HepG2 (cell line): ENCODE measurements at regions not wholly inside any gene's neighbourhood (a gene's known extent, or its start where the extent isn't known, plus 50 kb on each side); places are given as distances from the start of the nearest gene placed in this dataset.

Experiments
- ATAC-seq: fragments of 200-7000 bp; cut with Tn5 transposase; 3 replicates; pipeline ENCODE4 v1.9.1; 2020; ENCODE audit warnings: mild to moderate bottlenecking, moderate library complexity
- BruUV-seq: library from RNA; stranded (reverse); fragments of 400-500 nt; replicated peaks from 2 replicates; lab custom pipeline; 2021; lab: Mats Ljungman, UMichigan
- CTCF ChIA-PET: fragments of 300-600 bp; formaldehyde crosslinking; extraction: SDS; loops from one replicate; lab custom pipeline; 2021; ENCODE audit warnings: low total read pairs, inconsistent platforms, low intra/inter-chr PET ratio; lab: Yijun Ruan, JAX
- POLR2A ChIA-PET: fragments of 350-600 bp; sonication (Branson Sonifier 250); formaldehyde crosslinking; loops from one replicate; lab custom pipeline; 2020; ENCODE audit warnings: antibody characterized with exemption, inconsistent platforms; lab: Yijun Ruan, JAX
- DNase-seq: peaks from one replicate; pipeline ENCODE4 v3.0.0-alpha.2; 2015; ENCODE audit warnings: low spot score
- FAIRE-seq: peaks from 3 replicates; lab custom pipeline; 2011; peaks lifted over from hg19 to GRCh38; lab: Jason Lieb, UNC
- H2AFZ ChIP-seq: one replicate; pipeline ENCODE4 v1.6.1; 2011; ENCODE audit warnings: low read length, inconsistent platforms
- H3K27ac ChIP-seq: fragments of 300-600 bp; 3 replicates; pipeline ENCODE4 v1.8.0; 2011; ENCODE audit warnings: mixed run types, mild to moderate bottlenecking, mixed read lengths, low read length, inconsistent platforms; ENCODE audit not compliant: insufficient read depth; ENCODE audit errors: extremely low read length
- H3K27me3 ChIP-seq, 2 experiments: fragments of 200-600 bp in 1 of 2; 2 replicates in 1 of 2; 3 replicates in 1 of 2; pipeline versions ENCODE4 v1.6.0 to v1.8.0; 2011; ENCODE audit warnings: low read length in 2 of 2, mild to moderate bottlenecking in 2 of 2, moderate library complexity in 2 of 2, inconsistent platforms in 1 of 2; ENCODE audit not compliant: insufficient read depth in 2 of 2, control insufficient read depth in 1 of 2
- H3K36me3 ChIP-seq, 2 experiments: fragments of 200-600 bp in 1 of 2; replicated peaks in 1 of 2; 2 replicates in 1 of 2; 3 replicates in 1 of 2; pipeline versions ENCODE4 v1.5.1 to v1.8.0; 2011; ENCODE audit warnings: low read length in 2 of 2, inconsistent platforms in 1 of 2; ENCODE audit not compliant: insufficient read depth in 2 of 2, control insufficient read depth in 1 of 2
- H3K4me1 ChIP-seq: 2 replicates; pipeline ENCODE4 v1.5.1; 2012; ENCODE audit warnings: low read length, inconsistent platforms; ENCODE audit not compliant: insufficient read depth
- H3K4me2 ChIP-seq: 2 replicates; pipeline ENCODE4 v1.6.0; 2011; ENCODE audit warnings: low read depth, low read length, inconsistent platforms
- H3K4me3 ChIP-seq, 3 experiments: fragments of 200-600 bp in 1 of 3; sonication (generic), shearing (Covaris generic) in 1 of 3; replicated peaks in 1 of 3; 2 replicates each; pipeline ENCODE4 v1.5.1; 2011 to 2016; ENCODE audit warnings: low read length in 3 of 3, inconsistent platforms in 2 of 3, low read depth in 2 of 3, mild to moderate bottlenecking in 2 of 3, control low read depth in 1 of 3, mixed read lengths in 1 of 3; ENCODE audit not compliant: insufficient read depth in 1 of 3
- H3K79me2 ChIP-seq: one replicate; pipeline ENCODE4 v1.6.1; 2011; ENCODE audit warnings: low read length, inconsistent platforms; ENCODE audit not compliant: insufficient read depth
- H3K9ac ChIP-seq: 2 replicates; pipeline ENCODE4 v1.6.0; 2011; ENCODE audit warnings: mild to moderate bottlenecking, low read depth, low read length, inconsistent platforms; ENCODE audit not compliant: insufficient read depth
- H3K9me3 ChIP-seq: 2 replicates; pipeline ENCODE4 v1.5.1; 2012; ENCODE audit warnings: mild to moderate bottlenecking, low read length
- H4K20me1 ChIP-seq: 2 replicates; pipeline ENCODE4 v1.6.0; 2011; ENCODE audit warnings: inconsistent platforms, mild to moderate bottlenecking, low read length, moderate library complexity; ENCODE audit not compliant: insufficient read depth
- DMAP1 ChIP-seq: IDR thresholded peaks from 2 replicates; pipeline ENCODE4 v1.6.1; 2016
- HNF4G ChIP-seq, 2 experiments: sonication (generic) in 1 of 2; formaldehyde crosslinking in 1 of 2; IDR thresholded peaks; 2 replicates each; pipeline versions ENCODE4 v1.4.0 to v1.6.1; 2011 to 2020; ENCODE audit warnings: borderline replicate concordance in 2 of 2, low read depth in 2 of 2, mild to moderate bottlenecking in 2 of 2, low read length in 1 of 2, missing genetic modification reagents in 1 of 2, moderate library complexity in 1 of 2
- HNRNPH1 ChIP-seq: fragments of 200-400 bp; formaldehyde crosslinking; optimal IDR thresholded peaks from 2 replicates; pipeline ENCODE3; 2017; ENCODE audit warnings: mild to moderate bottlenecking, low read depth, low read length
- RFX5 ChIP-seq: IDR thresholded peaks from 2 replicates; pipeline ENCODE4 v1.6.1; 2011; ENCODE audit warnings: low read depth, low read length, improper control_type of control experiment
- TCF7L2 ChIP-seq: IDR thresholded peaks from 2 replicates; pipeline ENCODE4 v1.6.1; 2011; ENCODE audit warnings: mild to moderate bottlenecking, low read depth, low read length, moderate library complexity
- TRIM24 ChIP-seq: sonication (generic); formaldehyde crosslinking; IDR thresholded peaks from 2 replicates; pipeline ENCODE4 v1.8.0; 2022; ENCODE audit warnings: mild to moderate bottlenecking, missing genetic modification reagents
- ZNF3 ChIP-seq: IDR thresholded peaks from 2 replicates; pipeline ENCODE4 v1.7.0; 2017; ENCODE audit warnings: inconsistent platforms
- ZNF331 ChIP-seq: sonication (generic); formaldehyde crosslinking; IDR thresholded peaks from 2 replicates; pipeline ENCODE4 v1.4.0; 2020; ENCODE audit warnings: missing genetic modification reagents
- ZNF616 ChIP-seq: sonication (generic); formaldehyde crosslinking; IDR thresholded peaks from 2 replicates; pipeline ENCODE4 v1.5.0; 2020; ENCODE audit warnings: low read depth, mild to moderate bottlenecking, missing genetic modification reagents
- ZNF879 ChIP-seq: sonication (generic); formaldehyde crosslinking; IDR thresholded peaks from 2 replicates; pipeline ENCODE4 v1.8.1; 2023; ENCODE audit warnings: missing genetic modification reagents
- WGBS: methylation state at CpG from one replicate; pipeline ENCODE4 v1.1.6; 2017; ENCODE audit warnings: low lambda C conversion rate; 5-methylcytosine and 5-hydroxymethylcytosine counted together
- in situ Hi-C: cut with HindIII; loops from 2 replicates; pipeline ENCODE4 v1.10.0; 2017; ENCODE audit warnings: low pct_unique_long_range_greater_than_20kb; ENCODE audit not compliant: extremely low pct_ligation_motif_present
- intact Hi-C: fragments of 100-400 bp; cut with micrococcal nuclease; formaldehyde crosslinking; loops from one replicate; pipeline ENCODE4 v1.10.0; 2022; ENCODE audit not compliant: unreplicated experiment
- TF ChIP-seq, protein P1 (sequence below): sonication (generic); formaldehyde crosslinking; IDR thresholded peaks from 2 replicates; pipeline ENCODE4 v1.5.0; 2020; ENCODE audit warnings: missing genetic modification reagents, mild to moderate bottlenecking, borderline replicate concordance
- TF ChIP-seq, protein P2 (sequence below): sonication (generic); formaldehyde crosslinking; IDR thresholded peaks from 2 replicates; pipeline ENCODE4 v1.8.1; 2023; ENCODE audit warnings: mild to moderate bottlenecking, moderate library complexity, missing genetic modification reagents

DNA sequence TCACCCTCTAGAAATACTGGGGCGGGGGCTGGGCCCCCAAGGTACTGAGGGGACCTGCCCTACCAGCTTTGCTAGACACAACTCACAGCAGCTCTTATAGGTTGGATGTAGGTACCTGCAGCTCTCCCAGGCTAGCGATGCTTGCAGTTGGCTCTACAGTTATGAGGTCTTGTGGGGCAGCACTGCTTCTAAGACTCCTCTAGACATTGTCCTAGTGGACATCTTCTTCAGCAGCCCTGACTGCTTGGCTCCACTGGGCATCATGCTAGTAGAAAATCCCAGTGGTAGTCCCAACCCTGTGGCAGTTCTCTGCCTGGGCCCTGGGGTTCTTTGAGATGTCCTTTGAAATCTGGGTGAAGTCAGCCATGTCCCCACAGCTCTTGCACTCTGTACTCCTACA is 419.3 kb upstream of the SEL1L start:
- ChIA-PET CTCF (no interaction called here), POLR2A (no interaction called here)
- no peak overlapping the region for H3K27ac ChIP-seq
- no TSS peak for BruUV-seq
- no peak overlapping the region for H3K9ac ChIP-seq
- TF ChIP-seq ZNF331 (CRISPR knock-in tag) (no peak), TCF7L2 (no peak), ZNF616 (no peak), HNRNPH1 (no peak), DMAP1 (CRISPR knock-in tag) (no peak), HNF4G (IDR thresholded peaks at IDR 0.05; ENCODE audit: borderline replicate concordance, low read depth, low read length) (no peak), HNF4G (CRISPR knock-in tag; IDR thresholded peaks at IDR 0.05; ENCODE audit: borderline replicate concordance, low read depth) (no peak), ZNF3 (CRISPR knock-in tag) (no peak), TRIM24 (no peak), RFX5 (no peak), ZNF879 (CRISPR knock-in tag) (no peak)
- TF ChIP-seq, protein P1, sequence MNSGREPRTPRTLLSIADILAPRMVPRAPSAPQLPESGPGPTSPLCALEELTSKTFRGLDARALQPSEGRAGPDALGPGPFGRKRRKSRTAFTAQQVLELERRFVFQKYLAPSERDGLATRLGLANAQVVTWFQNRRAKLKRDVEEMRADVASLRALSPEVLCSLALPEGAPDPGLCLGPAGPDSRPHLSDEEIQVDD, result no peak
- TF ChIP-seq, protein P2, sequence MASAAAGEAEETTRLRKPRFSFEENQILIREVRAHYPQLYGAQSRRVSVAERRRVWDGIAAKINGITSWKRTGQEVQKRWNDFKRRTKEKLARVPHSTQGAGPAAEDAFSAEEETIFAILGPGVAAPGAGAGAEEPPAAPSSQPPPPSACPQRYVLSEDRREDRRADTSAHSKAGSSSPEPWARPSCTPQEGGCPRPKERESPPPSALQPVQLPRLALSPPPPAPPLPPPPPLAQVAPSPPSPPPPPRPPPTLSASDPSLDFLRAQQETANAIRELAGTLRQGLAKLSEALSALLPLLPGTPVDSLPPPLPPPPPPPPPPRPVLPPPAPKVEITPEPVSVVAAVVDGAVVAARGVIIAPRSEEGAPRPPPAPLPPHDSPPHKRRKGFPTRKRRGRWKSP (CRISPR knock-in tag), result no peak
- H3K4me3 ChIP-seq, result no peak overlapping the region
- no peaks in the 10 kb centered on the region for H3K4me1 ChIP-seq
- H3K4me2 ChIP-seq, result no peak overlapping the region
- H3K27me3 ChIP-seq, result no peaks in the 10 kb centered on the region
- peaks cover 90% of the 10 kb centered on the region for H3K9me3 ChIP-seq
- no peaks in the 10 kb centered on the region for H3K79me2 ChIP-seq
- intact Hi-C loops (no loop called here), in situ Hi-C loops (no loop called here)
- no peaks in the 10 kb centered on the region for H4K20me1 ChIP-seq
- DNase-seq (no peak), ATAC-seq (no peak), FAIRE-seq (no peak)
- no peak overlapping the region for H2AFZ ChIP-seq
- H3K36me3 ChIP-seq, result no peaks in the 10 kb centered on the region
- 0% methylated on average over 1 of the region's 2 CpGs for WGBS
